Transverse colon (tissue), 4 donors: ENCODE measurements at regions not wholly inside any gene's neighbourhood (a gene's known extent, or its start where the extent isn't known, plus 50 kb on each side); places are given as distances from the start of the nearest gene placed in this dataset.

Experiments
- CTCF ChIP-seq, 5 experiments: fragments of 200-600 bp in 3 of 5; fragments of 450-650 bp in 2 of 5; sonication (generic) in 3 of 5; IDR thresholded peaks; 1 replicate in 2 of 5; 2 replicates in 3 of 5; pipeline ENCODE4 v1.5.1; 2016 to 2017; ENCODE audit warnings: antibody characterized with exemption in 5 of 5, inconsistent platforms in 3 of 5, mild to moderate bottlenecking in 2 of 5, moderate library complexity in 1 of 5
- POLR2A ChIP-seq: fragments of 450-650 bp; IDR thresholded peaks from one replicate; pipeline ENCODE4 v1.6.1; 2016; ENCODE audit warnings: antibody characterized with exemption, mild to moderate bottlenecking, moderate library complexity
- POLR2AphosphoS5 ChIP-seq, 3 donors: sonication (generic); formaldehyde crosslinking; IDR thresholded peaks; one replicate each; pipeline ENCODE4 v1.6.1; 2016; ENCODE audit warnings: antibody characterized with exemption in 3 of 3

GRCh38 chrX:10310511-10310910, 153.7 kb downstream of the CLCN4 start:
- no peak for TF ChIP-seq CTCF (IDR thresholded peaks at IDR 0.05)
- no peak for TF ChIP-seq POLR2A
- TF ChIP-seq POLR2AphosphoS5 (IDR thresholded peaks at IDR 0.05): no peak
